ENCODE measurements at regions not wholly inside any gene's neighbourhood (a gene's known extent, or its start where the extent isn't known, plus 50 kb on each side); places are given as distances from the start of the nearest gene placed in this dataset.

DNA sequence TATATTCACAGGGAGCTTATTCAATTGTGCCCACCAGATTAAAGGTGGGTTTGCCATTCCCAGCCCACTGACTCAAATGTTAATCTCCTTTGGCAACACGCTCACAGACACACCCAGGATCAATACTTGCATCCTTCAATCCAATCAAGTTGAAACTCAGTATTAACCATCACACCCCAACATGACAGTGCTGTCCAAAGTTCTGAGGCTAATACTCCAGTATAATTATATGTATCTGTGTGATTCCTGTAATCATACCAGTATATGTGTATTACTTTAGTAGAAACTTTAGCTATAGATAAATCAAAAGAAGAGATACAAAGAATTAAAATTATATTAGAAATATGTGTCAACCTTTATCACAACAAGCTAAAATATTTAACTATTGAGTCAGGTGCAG lies 1166.0 kb downstream of the ZPLD1 start:
- TF ChIP-seq CBX5 (IDR thresholded peaks at IDR 0.05; ENCODE audit: low read depth) (no peak), REST (IDR thresholded peaks at IDR 0.05; ENCODE audit: low read depth, low read length) (no peak), ZBTB40 (IDR thresholded peaks at IDR 0.05; ENCODE audit: borderline replicate concordance) (no peak), CTCF (IDR thresholded peaks at IDR 0.05 in 2 of 3, conservative IDR thresholded peaks at IDR 0.05 in 1 of 3; ENCODE audit: control insufficient read depth in 2 of 3, extremely low read depth in 1 of 3, insufficient read depth in 1 of 3, low read depth in 3 of 3, low read length in 3 of 3) (no peak), HCFC1 (IDR thresholded peaks at IDR 0.05; ENCODE audit: low read length) (no peak), NFYB (IDR thresholded peaks at IDR 0.05; ENCODE audit: insufficient read depth, low read depth, low read length) (no peak), SREBF2 (IDR thresholded peaks at IDR 0.05; ENCODE audit: low read length) (no peak), CREB1 (IDR thresholded peaks at IDR 0.05; ENCODE audit: low read depth) (no peak), ZZZ3 (IDR thresholded peaks at IDR 0.05; ENCODE audit: control insufficient read depth, insufficient read length, low read depth) (no peak)
- TF ChIP-seq, protein P1, sequence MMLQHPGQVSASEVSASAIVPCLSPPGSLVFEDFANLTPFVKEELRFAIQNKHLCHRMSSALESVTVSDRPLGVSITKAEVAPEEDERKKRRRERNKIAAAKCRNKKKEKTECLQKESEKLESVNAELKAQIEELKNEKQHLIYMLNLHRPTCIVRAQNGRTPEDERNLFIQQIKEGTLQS (IDR thresholded peaks at IDR 0.05; ENCODE audit: borderline replicate concordance, extremely low read depth, low read depth, low read length) = no peak
